Activated T-helper 17 cell treated with anti-CD3 and anti-CD28 coated beads, Interleukin-2, amount 50 U/mL, for 72 hours (primary cell): ENCODE measurements at regions not wholly inside any gene's neighbourhood (a gene's known extent, or its start where the extent isn't known, plus 50 kb on each side); places are given as distances from the start of the nearest gene placed in this dataset.

Experiments
- ATAC-seq: fragments of 150-1000 bp; cut with Tn5 transposase; replicated peaks from 2 replicates; pipeline ENCODE4 v1.10.0; 2021; ENCODE audit warnings: mild to moderate bottlenecking, moderate library complexity
- H3K27ac Mint-ChIP-seq: one replicate; pipeline ENCODE4 v1.8.0; 2022; ENCODE audit warnings: mixed read lengths
- H3K27me3 Mint-ChIP-seq: one replicate; pipeline ENCODE4 v1.8.0; 2022; ENCODE audit warnings: mixed read lengths
- H3K36me3 Mint-ChIP-seq: one replicate; pipeline ENCODE4 v1.8.0; 2022; ENCODE audit warnings: low read depth, mild to moderate bottlenecking, mixed read lengths
- H3K4me1 Mint-ChIP-seq: one replicate; pipeline ENCODE4 v1.8.0; 2022; ENCODE audit warnings: mixed read lengths
- H3K4me3 Mint-ChIP-seq: one replicate; pipeline ENCODE4 v1.8.0; 2022; ENCODE audit warnings: mild to moderate bottlenecking, mixed read lengths
- H3K9me3 Mint-ChIP-seq: one replicate; pipeline ENCODE4 v1.8.0; 2022; ENCODE audit warnings: mixed read lengths

DNA sequence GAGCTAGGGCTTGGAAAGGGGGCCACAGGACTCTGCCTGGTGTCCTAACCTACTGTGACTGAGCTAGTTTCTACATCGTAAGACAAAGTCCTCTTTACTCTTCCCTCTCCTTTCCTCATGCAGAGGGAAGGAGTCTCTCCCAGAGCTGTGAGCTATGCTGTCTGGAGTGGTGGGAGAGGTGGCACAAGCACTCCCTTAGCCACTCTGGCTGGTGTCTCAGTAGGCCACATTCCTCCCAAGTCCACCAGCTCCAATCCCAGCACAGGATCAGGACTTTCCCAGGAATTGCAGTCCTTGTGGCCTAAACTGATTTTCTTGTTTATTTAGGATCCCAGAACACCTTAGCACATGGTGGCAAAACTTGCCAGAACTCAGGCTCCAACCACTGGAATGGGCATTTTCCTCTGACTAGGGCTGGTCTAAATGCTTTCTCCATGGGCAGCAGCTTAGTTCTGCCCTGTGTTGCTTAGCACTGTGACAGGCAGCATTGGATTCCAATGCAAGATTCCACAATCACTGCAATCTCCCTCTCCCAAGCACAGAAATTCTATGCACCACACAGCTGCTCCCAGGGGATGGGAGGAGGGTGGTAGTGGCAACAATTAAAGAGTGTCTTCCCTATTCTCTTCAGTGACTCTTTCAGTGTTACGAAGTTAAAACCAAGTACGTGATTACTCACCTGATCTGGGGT is 733.3 kb downstream of the HACE1 start:
- no peaks in the 10 kb centered on the region for H3K9me3 Mint-ChIP-seq
- no peak overlapping the region for H3K27ac Mint-ChIP-seq
- ATAC-seq: no peak
- no peaks in the 10 kb centered on the region for H3K36me3 Mint-ChIP-seq
- H3K4me1 Mint-ChIP-seq: no peaks in the 10 kb centered on the region
- H3K27me3 Mint-ChIP-seq: no peaks in the 10 kb centered on the region
- no peak overlapping the region for H3K4me3 Mint-ChIP-seq

DNA sequence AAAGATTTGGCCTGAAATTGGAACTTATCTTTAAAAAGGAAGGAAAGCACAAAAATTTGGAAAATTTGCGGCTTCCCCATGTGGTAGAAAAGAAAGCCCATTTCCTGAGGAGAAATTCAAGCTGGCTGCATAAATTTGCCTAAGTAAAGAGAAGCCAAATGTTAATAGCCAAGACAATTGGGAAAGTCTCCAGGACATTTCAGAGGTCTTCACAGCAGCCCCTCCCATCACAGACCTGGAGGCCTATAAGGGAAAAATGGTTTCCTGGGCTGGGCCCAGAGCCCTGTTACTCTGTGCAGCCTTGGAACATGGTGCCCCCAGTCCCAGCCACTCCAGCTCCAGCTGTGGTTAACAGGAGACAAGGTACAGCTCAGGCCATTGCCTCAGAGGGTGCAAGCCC is 736.5 kb downstream of the HACE1 start:
- no peaks in the 10 kb centered on the region for H3K27me3 Mint-ChIP-seq
- no peaks in the 10 kb centered on the region for H3K4me1 Mint-ChIP-seq
- no peak overlapping the region for H3K4me3 Mint-ChIP-seq
- no peak for ATAC-seq
- no peaks in the 10 kb centered on the region for H3K9me3 Mint-ChIP-seq
- no peaks in the 10 kb centered on the region for H3K36me3 Mint-ChIP-seq
- H3K27ac Mint-ChIP-seq: no peak overlapping the region

DNA sequence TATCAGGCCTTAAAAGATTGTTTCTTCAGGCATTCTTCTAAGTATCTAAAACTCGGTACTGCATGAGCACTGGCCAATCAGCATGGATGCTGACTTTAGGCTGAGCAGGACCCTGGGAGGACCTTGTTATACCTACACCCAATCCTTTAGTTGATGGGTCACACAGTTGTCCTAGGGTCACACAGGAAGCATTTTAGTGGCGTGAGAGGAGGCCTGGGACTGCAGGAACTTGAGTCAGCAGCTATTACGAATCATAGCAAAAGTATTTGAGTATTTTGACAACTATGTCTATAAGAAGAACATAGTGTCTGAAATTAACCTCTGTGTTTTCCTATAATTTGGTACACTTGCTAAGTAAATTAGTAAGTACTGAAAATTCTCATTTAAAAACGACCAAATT is 741.4 kb downstream of the HACE1 start:
- Mint-ChIP-seq H3K27me3 (no peaks in the 10 kb centered on the region), H3K27ac (no peak overlapping the region), H3K9me3 (no peaks in the 10 kb centered on the region), H3K36me3 (no peaks in the 10 kb centered on the region), H3K4me3 (no peak overlapping the region), H3K4me1 (no peaks in the 10 kb centered on the region)
- ATAC-seq: no peak

DNA sequence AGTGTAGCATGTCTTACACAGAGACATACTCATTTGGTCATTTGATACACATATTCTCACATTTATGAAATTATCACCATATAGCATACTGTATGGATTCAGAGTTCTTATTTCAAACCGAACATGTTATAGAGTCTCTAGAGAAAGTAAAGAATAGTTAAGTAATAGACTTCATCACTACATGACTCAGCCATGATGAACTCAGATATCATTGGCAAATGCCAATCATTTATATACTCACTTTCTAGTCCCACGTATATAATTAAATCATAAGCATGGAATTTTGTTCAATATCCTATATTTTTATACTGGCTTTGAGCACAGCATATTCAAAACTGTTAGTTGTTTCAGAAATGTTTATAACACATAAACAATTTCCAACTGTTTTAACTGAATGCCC is 749.9 kb downstream of the HACE1 start:
- Mint-ChIP-seq H3K4me1 (no peaks in the 10 kb centered on the region), H3K27me3 (no peaks in the 10 kb centered on the region), H3K27ac (no peak overlapping the region), H3K9me3 (no peaks in the 10 kb centered on the region), H3K4me3 (no peak overlapping the region), H3K36me3 (no peaks in the 10 kb centered on the region)
- ATAC-seq: no peak

DNA sequence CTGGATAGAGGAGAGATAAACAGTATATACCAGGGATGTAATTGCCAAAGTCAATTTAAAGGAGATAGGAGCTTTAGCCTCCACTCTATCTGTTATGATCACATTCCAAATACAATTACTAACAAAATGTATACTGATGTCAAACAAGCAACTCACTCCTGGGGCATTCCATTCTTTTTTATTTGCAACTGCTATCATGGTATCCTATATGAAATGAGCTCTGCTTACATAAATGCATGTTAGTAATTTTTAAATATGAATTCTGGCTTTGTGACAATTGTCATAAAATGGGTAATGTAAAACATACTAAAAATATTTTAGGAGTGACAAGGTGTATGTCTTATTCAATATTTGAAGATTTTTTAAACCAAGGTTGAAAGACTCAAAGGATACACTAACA is 751.1 kb downstream of the HACE1 start:
- Mint-ChIP-seq H3K27ac (no peak overlapping the region), H3K4me1 (no peaks in the 10 kb centered on the region), H3K9me3 (no peaks in the 10 kb centered on the region), H3K27me3 (no peaks in the 10 kb centered on the region), H3K4me3 (no peak overlapping the region), H3K36me3 (no peaks in the 10 kb centered on the region)
- ATAC-seq: no peak

DNA sequence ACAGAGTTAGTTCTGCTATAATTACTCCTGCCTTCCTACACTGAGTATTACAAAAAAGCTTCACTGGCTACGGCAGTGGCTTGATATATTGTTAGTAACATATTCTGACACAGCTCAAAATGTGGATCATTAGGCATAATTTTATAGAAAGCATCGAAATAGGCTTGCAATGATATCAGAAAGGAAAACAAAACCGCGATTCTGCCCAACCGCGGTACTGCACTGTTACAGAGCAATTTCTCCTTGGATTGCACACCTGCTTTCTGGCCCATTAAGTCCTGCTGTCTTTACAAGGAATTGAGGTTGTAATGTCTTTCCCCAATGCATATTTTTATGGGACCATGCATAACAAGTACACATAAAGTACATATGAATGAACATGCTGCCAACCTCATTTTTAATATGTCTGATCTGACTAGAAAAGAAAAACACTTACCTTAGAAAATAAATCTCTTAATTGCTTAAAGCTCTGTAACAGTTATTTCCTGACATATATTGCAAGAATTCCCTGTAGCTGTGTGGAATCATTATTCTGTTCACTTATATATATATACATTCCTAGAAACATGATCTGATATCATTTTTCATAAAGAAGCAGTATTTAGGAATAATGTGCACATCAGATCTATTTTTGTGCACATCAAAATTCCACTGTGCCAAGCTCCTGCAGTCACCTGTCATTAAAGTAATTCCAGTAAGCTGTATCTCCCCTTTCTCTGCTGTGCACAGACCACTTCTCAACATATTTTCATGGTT is 763.9 kb downstream of the HACE1 start:
- H3K27me3 Mint-ChIP-seq: no peaks in the 10 kb centered on the region
- H3K4me3 Mint-ChIP-seq: no peak overlapping the region
- ATAC-seq: no peak
- no peaks in the 10 kb centered on the region for H3K36me3 Mint-ChIP-seq
- no peak overlapping the region for H3K27ac Mint-ChIP-seq
- peaks cover 4% of the 10 kb centered on the region for H3K9me3 Mint-ChIP-seq
- no peaks in the 10 kb centered on the region for H3K4me1 Mint-ChIP-seq

DNA sequence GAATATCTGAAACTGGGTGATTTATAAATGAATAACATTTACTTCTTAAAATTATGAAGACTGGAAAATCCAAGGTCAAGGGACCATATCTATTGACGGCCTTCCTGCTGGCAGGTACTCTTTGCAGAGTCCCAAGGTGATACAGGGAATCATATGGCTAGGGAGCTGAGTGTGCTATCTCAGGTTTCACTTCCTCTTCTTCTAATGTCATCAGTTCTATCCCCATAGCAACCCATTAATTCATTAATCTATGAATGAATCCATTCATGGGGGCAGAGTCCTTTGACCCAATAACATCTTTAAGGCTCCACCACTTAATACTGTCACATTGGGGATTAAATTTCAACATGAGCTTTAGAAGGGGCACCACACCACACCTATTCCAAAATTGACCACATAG is 772.0 kb downstream of the HACE1 start:
- Mint-ChIP-seq H3K27ac (no peak overlapping the region), H3K9me3 (peaks cover 11% of the 10 kb centered on the region), H3K4me3 (no peak overlapping the region), H3K4me1 (no peaks in the 10 kb centered on the region), H3K36me3 (no peaks in the 10 kb centered on the region), H3K27me3 (no peaks in the 10 kb centered on the region)
- no peak for ATAC-seq

DNA sequence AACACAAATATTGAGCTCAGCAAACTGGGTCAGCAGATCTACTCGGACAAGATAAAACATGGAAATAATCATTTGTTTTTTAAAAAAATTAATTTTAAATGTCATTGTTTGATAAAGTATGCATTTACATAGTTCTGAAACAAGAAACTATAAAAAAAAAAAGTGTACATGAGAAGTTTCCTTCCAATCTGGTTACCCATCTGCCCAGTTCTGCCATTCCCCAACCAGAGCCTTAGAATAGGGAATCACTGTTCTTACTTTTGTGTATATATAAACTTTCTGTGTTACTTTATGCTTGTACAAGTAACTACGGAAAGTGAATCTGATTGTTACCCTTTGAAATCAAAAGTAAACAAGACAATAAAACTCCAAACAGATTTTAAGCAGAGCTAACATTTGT is 791.4 kb downstream of the HACE1 start:
- H3K4me3 Mint-ChIP-seq: no peak overlapping the region
- H3K4me1 Mint-ChIP-seq: no peaks in the 10 kb centered on the region
- peaks cover 5% of the 10 kb centered on the region for H3K9me3 Mint-ChIP-seq
- H3K27me3 Mint-ChIP-seq: no peaks in the 10 kb centered on the region
- H3K36me3 Mint-ChIP-seq: no peaks in the 10 kb centered on the region
- H3K27ac Mint-ChIP-seq: no peak overlapping the region
- ATAC-seq: no peak

DNA sequence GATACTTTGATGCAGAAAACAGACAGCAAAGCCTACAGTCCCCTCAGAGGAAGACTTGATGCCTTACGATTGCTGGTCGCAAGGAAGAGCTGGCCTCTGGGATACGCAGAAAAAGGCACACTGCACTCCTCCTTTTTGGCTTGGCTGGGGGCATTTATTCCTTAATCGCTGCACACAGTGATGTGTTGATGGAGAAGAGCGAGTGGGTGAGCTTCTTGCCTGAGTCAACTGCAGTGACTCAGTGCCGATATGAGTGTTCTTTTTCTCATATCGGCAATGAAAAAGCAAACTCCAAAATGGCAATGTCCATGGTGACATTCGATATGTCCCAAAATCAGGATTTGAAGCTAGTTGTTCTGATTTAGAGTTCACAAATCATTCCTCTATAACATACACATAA is 794.8 kb downstream of the HACE1 start:
- H3K36me3 Mint-ChIP-seq: no peaks in the 10 kb centered on the region
- ATAC-seq: no peak
- peaks cover 5% of the 10 kb centered on the region for H3K9me3 Mint-ChIP-seq
- no peaks in the 10 kb centered on the region for H3K4me1 Mint-ChIP-seq
- H3K4me3 Mint-ChIP-seq: no peak overlapping the region
- no peak overlapping the region for H3K27ac Mint-ChIP-seq
- no peaks in the 10 kb centered on the region for H3K27me3 Mint-ChIP-seq

DNA sequence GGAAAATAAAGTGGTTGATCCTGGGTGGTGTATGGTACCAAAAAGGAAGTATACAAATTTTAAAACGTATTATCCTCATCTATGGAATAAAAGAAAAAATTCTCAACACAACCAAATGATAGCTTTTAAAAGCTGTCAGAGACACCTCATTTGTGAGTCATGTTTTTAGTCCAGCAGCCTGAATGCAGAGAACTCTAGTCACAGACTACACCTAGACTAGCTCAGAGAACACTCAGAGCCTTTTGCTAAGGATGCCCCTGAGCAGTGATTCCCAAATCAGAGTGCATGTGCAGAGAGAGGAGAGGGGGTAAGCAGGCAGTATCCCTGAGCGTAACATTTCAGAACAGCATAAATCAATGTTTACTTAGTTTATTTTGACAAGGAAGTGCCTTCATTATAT is 809.3 kb downstream of the HACE1 start:
- Mint-ChIP-seq H3K36me3 (no peaks in the 10 kb centered on the region), H3K27me3 (no peaks in the 10 kb centered on the region), H3K4me3 (no peak overlapping the region)

DNA sequence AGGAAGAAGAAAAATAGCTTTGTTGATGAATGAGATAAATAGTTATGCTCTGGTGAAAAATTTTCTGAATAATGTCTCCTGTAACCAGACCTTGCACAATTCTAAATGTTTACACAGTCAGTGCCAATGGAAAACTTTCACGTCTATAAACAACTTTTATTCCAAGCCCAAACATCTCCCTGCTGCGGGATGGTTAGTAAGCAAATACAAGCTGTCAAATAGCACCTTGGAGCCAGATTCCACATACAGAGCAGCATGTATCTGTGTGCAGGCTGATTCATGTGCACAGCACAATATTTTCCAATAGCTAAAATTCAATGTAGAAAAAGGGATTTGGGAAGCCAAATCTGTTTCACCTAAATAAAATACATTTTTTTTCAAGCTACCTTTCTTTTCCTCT is 813.3 kb downstream of the HACE1 start:
- Mint-ChIP-seq H3K27ac (no peak overlapping the region), H3K27me3 (no peaks in the 10 kb centered on the region), H3K9me3 (peaks cover 2% of the 10 kb centered on the region), H3K4me1 (no peaks in the 10 kb centered on the region), H3K36me3 (no peaks in the 10 kb centered on the region), H3K4me3 (no peak overlapping the region)
- no peak for ATAC-seq

More for the DNA sequence above, 809.3 kb downstream of the HACE1 start:
- Mint-ChIP-seq H3K27ac (no peak overlapping the region), H3K9me3 (no peaks in the 10 kb centered on the region), H3K4me1 (no peaks in the 10 kb centered on the region)
- ATAC-seq: no peak

DNA sequence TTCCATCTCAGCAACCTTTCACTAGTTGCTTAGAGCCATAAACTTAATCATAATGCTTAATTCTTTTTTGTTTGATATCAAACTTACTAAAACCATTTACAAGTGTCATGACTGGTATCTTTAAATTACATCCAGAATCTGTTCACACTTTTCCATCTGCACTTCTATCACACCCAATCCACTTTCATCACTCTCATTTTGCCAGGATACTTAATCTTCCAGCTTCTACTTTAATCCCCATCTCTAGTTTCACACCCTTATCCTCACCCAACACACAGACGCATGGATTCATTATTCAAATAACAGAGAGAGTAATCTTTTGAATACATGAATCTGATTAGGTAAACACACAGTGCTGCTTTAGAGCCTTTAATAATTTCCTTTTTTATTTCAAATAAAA is 828.4 kb downstream of the HACE1 start:
- Mint-ChIP-seq H3K9me3 (no peaks in the 10 kb centered on the region), H3K27ac (no peak overlapping the region), H3K4me3 (no peak overlapping the region), H3K27me3 (no peaks in the 10 kb centered on the region), H3K4me1 (no peaks in the 10 kb centered on the region), H3K36me3 (no peaks in the 10 kb centered on the region)
- ATAC-seq: no peak

DNA sequence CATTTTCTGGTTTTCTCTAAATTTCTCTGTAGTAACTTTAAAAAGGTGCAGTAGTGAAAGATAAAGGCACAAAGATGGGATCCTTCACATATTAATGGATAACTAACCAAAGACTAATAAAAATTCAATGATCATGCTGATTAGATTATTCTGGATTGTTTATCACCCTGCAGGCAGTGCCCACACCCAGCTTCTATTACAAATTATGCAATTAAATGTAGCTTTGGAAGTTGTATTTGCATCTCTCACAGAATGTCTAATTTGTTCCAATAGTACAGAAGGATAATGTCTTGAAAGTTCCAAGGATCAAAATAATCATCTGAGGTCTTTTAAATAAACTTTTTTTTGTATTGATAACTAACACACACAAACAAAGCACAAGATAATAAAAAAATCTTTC is 837.6 kb downstream of the HACE1 start:
- no peak for ATAC-seq
- H3K27ac Mint-ChIP-seq: no peak overlapping the region
- no peaks in the 10 kb centered on the region for H3K27me3 Mint-ChIP-seq
- no peak overlapping the region for H3K4me3 Mint-ChIP-seq
- H3K9me3 Mint-ChIP-seq: no peaks in the 10 kb centered on the region
- no peaks in the 10 kb centered on the region for H3K36me3 Mint-ChIP-seq
- H3K4me1 Mint-ChIP-seq: no peaks in the 10 kb centered on the region

DNA sequence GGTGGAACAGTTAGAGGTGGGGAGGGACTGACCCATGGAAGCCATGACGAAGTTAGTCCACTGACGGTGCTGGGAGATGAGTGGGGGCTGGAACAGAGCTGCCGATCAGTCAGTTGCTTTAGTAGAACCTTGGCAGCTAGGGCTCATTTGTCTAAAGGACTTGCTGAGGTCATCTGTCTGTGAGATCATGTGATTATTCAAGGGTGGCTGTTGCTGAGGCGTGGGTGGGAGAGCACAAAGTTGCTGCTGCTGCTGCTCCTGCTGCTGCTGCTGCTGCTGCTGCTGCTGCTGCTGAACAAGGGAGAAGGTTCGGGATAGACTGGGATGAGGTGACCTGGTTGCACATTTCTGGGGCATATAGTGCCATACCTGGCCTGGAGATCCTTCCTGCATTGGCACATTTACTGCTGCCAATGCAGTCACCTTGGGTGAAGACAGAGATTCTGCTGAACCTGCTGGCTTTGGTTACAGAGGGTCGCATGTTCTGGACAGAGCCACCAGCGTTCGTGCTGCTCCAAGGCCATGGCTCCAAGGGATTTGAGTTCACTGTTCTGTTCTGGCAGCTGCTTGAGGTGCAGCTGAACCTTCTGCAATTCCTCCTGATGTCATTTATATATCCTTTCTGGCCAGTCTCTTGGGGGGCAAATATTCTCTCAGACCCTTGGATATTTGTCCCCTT is 840.5 kb downstream of the HACE1 start:
- no peaks in the 10 kb centered on the region for H3K4me1 Mint-ChIP-seq
- no peaks in the 10 kb centered on the region for H3K36me3 Mint-ChIP-seq
- H3K9me3 Mint-ChIP-seq: no peaks in the 10 kb centered on the region
- ATAC-seq: no peak
- no peaks in the 10 kb centered on the region for H3K27me3 Mint-ChIP-seq
- H3K4me3 Mint-ChIP-seq: no peak overlapping the region
- H3K27ac Mint-ChIP-seq: no peak overlapping the region
